Mesenchymal stem cell (in vitro differentiated cells and primary cell): ENCODE measurements at regions not wholly inside any gene's neighbourhood (a gene's known extent, or its start where the extent isn't known, plus 50 kb on each side); places are given as distances from the start of the nearest gene placed in this dataset.

Experiments used
- DNase-seq: peaks from one replicate; pipeline ENCODE4 v3.0.0-alpha.2; 2013
- H2AFZ ChIP-seq: one replicate; pipeline ENCODE4 v1.6.1; 2013; ENCODE audit warnings: low read depth, mild to moderate bottlenecking, control low read depth, inconsistent platforms, low read length, moderate library complexity
- H2AK5ac ChIP-seq: 2 replicates; pipeline ENCODE4 v1.6.1; 2013; ENCODE audit warnings: low read length, moderate library complexity, mild to moderate bottlenecking, inconsistent platforms; ENCODE audit not compliant: severe bottlenecking
- H2BK120ac ChIP-seq: one replicate; pipeline ENCODE4 v1.6.1; 2013; ENCODE audit warnings: low read depth, mild to moderate bottlenecking, inconsistent platforms, low read length, moderate library complexity
- H2BK12ac ChIP-seq, 2 experiments: one replicate each; pipeline ENCODE4 v1.6.1; 2013; ENCODE audit warnings: inconsistent platforms in 2 of 2, low read length in 2 of 2, mild to moderate bottlenecking in 2 of 2, moderate library complexity in 2 of 2, control low read depth in 1 of 2
- H2BK15ac ChIP-seq: one replicate; pipeline ENCODE4 v1.6.1; 2013; ENCODE audit warnings: mild to moderate bottlenecking, low read depth, inconsistent platforms; ENCODE audit not compliant: poor library complexity, severe bottlenecking
- H2BK5ac ChIP-seq: 2 replicates; pipeline ENCODE4 v1.6.1; 2013; ENCODE audit warnings: low read depth, mild to moderate bottlenecking, low read length, control low read depth, inconsistent platforms; ENCODE audit not compliant: poor library complexity, severe bottlenecking
- H3K14ac ChIP-seq, 2 experiments: one replicate each; pipeline ENCODE4 v1.6.1; 2013; ENCODE audit warnings: inconsistent platforms in 2 of 2, low read length in 2 of 2, control low read depth in 1 of 2, mild to moderate bottlenecking in 1 of 2, moderate library complexity in 1 of 2
- H3K18ac ChIP-seq, 2 experiments: one replicate each; pipeline ENCODE4 v1.6.1; 2013; ENCODE audit warnings: inconsistent platforms in 2 of 2, low read length in 2 of 2, control low read depth in 1 of 2, low read depth in 1 of 2, mild to moderate bottlenecking in 1 of 2
- H3K23ac ChIP-seq, 2 experiments: one replicate each; pipeline ENCODE4 v1.6.1; 2013; ENCODE audit warnings: inconsistent platforms in 2 of 2, low read length in 2 of 2, mild to moderate bottlenecking in 2 of 2, moderate library complexity in 2 of 2, control low read depth in 1 of 2
- H3K27ac ChIP-seq: 2 replicates; pipeline ENCODE4 v1.5.1; 2013; ENCODE audit warnings: mild to moderate bottlenecking, moderate library complexity, low read length, control low read depth, inconsistent platforms; ENCODE audit not compliant: poor library complexity, severe bottlenecking
- H3K27me3 ChIP-seq, 2 experiments: 2 replicates each; pipeline versions ENCODE4 v1.6.1 to v1.7.0; 2013; ENCODE audit warnings: low read length in 2 of 2, mild to moderate bottlenecking in 2 of 2, moderate library complexity in 2 of 2, control low read depth in 1 of 2, inconsistent platforms in 1 of 2; ENCODE audit not compliant: control insufficient read depth in 1 of 2, insufficient read depth in 1 of 2
- H3K36me3 ChIP-seq, 2 experiments: 2 replicates each; pipeline versions ENCODE4 v1.6.1 to v1.7.0; 2013; ENCODE audit warnings: low read length in 2 of 2, control low read depth in 1 of 2, inconsistent platforms in 1 of 2, low read depth in 1 of 2, mild to moderate bottlenecking in 1 of 2; ENCODE audit not compliant: insufficient read depth in 2 of 2, control insufficient read depth in 1 of 2
- H3K4ac ChIP-seq, 2 experiments: one replicate each; pipeline ENCODE4 v1.6.1; 2013; ENCODE audit warnings: inconsistent platforms in 2 of 2, low read length in 2 of 2, mild to moderate bottlenecking in 2 of 2, moderate library complexity in 2 of 2, control low read depth in 1 of 2, low read depth in 1 of 2
- H3K4me1 ChIP-seq: 2 replicates; pipeline ENCODE4 v1.6.1; 2013; ENCODE audit warnings: low read depth, low read length, control low read depth; ENCODE audit not compliant: control insufficient read depth, insufficient read depth
- H3K4me2 ChIP-seq: 2 replicates; pipeline ENCODE4 v1.6.1; 2013; ENCODE audit warnings: low read length, mild to moderate bottlenecking, inconsistent platforms; ENCODE audit not compliant: poor library complexity, severe bottlenecking
- H3K4me3 ChIP-seq, 2 experiments: 2 replicates each; pipeline versions ENCODE4 v1.5.1 to v1.7.0; 2013; ENCODE audit warnings: low read length in 2 of 2, mild to moderate bottlenecking in 2 of 2, control low read depth in 1 of 2, low read depth in 1 of 2; ENCODE audit not compliant: insufficient read depth in 1 of 2
- H3K79me1 ChIP-seq: replicated peaks from 2 replicates; pipeline ENCODE4 v1.6.1; 2013; ENCODE audit warnings: mild to moderate bottlenecking, control low read depth, low read length, inconsistent platforms; ENCODE audit not compliant: poor library complexity, severe bottlenecking
- H3K9ac ChIP-seq: 2 replicates; pipeline ENCODE4 v1.7.0; 2013; ENCODE audit warnings: mild to moderate bottlenecking, low read length, moderate library complexity
- H3K9me3 ChIP-seq: 2 replicates; pipeline ENCODE4 v1.7.0; 2013; ENCODE audit warnings: mild to moderate bottlenecking, low read length; ENCODE audit not compliant: control insufficient read depth
- H4K8ac ChIP-seq: one replicate; pipeline ENCODE4 v1.6.1; 2013; ENCODE audit warnings: inconsistent platforms, mild to moderate bottlenecking, low read length, moderate library complexity
- H4K91ac ChIP-seq: one replicate; pipeline ENCODE4 v1.6.1; 2013; ENCODE audit warnings: mild to moderate bottlenecking, low read length, inconsistent platforms
- WGBS: methylation state at CpG from one replicate; pipeline ENCODE4 v1.1.7; 2013; ENCODE audit warnings: mixed read lengths; 5-methylcytosine and 5-hydroxymethylcytosine counted together

GRCh38 chr6:97401533-97401932, 118.5 kb upstream of the MMS22L start:
- Histone ChIP-seq H3K4me2 (no peak overlapping the region), H3K36me3 (no peaks in the 10 kb centered on the region), H2BK120ac (no peak overlapping the region), H4K91ac (no peak overlapping the region), H3K4ac (no peak overlapping the region), H3K14ac (no peak overlapping the region), H2AFZ (no peak overlapping the region), H3K4me3 (no peak overlapping the region), H2BK5ac (no peak overlapping the region), H3K4me1 (peaks cover 1% of the 10 kb centered on the region), H4K8ac (no peak overlapping the region), H2BK15ac (no peak overlapping the region), H3K27me3 (no peaks in the 10 kb centered on the region), H3K9me3 (no peaks in the 10 kb centered on the region), H3K9ac (no peak overlapping the region), H3K79me1 (no peaks in the 10 kb centered on the region), H2AK5ac (no peak overlapping the region), H3K18ac (no peak overlapping the region), H3K23ac (no peak overlapping the region), H3K27ac (no peak overlapping the region), H2BK12ac (no peak overlapping the region)
- no peak for DNase-seq
- WGBS: 79% methylated on average over 2 of the region's 2 CpGs

- no peak overlapping the region for H4K91ac ChIP-seq
- H3K4me3 ChIP-seq: no peak overlapping the region
- no peak overlapping the region for H2AFZ ChIP-seq
- peaks cover 1% of the 10 kb centered on the region for H3K4me1 ChIP-seq
- H3K18ac ChIP-seq: no peak overlapping the region
- no peaks in the 10 kb centered on the region for H3K36me3 ChIP-seq
- H2BK15ac ChIP-seq: no peak overlapping the region
- H3K79me1 ChIP-seq: no peaks in the 10 kb centered on the region
- H3K9me3 ChIP-seq: no peaks in the 10 kb centered on the region
- no peak overlapping the region for H3K4me2 ChIP-seq
- no peak overlapping the region for H2AK5ac ChIP-seq
- no peak overlapping the region for H2BK12ac ChIP-seq
- no peak overlapping the region for H3K14ac ChIP-seq
- H2BK120ac ChIP-seq: no peak overlapping the region
- H3K9ac ChIP-seq: no peak overlapping the region
- DNase-seq: no peak
- H3K27ac ChIP-seq: no peak overlapping the region
- H3K23ac ChIP-seq: no peak overlapping the region
- 71% methylated on average over 3 of the region's 3 CpGs for WGBS
- H3K4ac ChIP-seq: no peak overlapping the region
- no peak overlapping the region for H4K8ac ChIP-seq
- no peaks in the 10 kb centered on the region for H3K27me3 ChIP-seq
- no peak overlapping the region for H2BK5ac ChIP-seq
These were observed 122.9 kb upstream of the MMS22L start for GRCh38 chr6:97405818-97406409.

GRCh38 chr6:97406633-97407032, 123.6 kb upstream of the MMS22L start:
- Histone ChIP-seq H3K36me3 (no peaks in the 10 kb centered on the region), H4K8ac (no peak overlapping the region), H3K4me3 (no peak overlapping the region), H3K18ac (no peak overlapping the region), H3K27ac (no peak overlapping the region), H2AFZ (no peak overlapping the region), H3K27me3 (no peaks in the 10 kb centered on the region), H4K91ac (no peak overlapping the region), H3K14ac (no peak overlapping the region), H2BK12ac (no peak overlapping the region), H2BK120ac (no peak overlapping the region), H2AK5ac (no peak overlapping the region), H3K23ac (no peak overlapping the region), H3K4me1 (peaks cover 1% of the 10 kb centered on the region), H3K4ac (no peak overlapping the region), H3K79me1 (no peaks in the 10 kb centered on the region), H2BK5ac (no peak overlapping the region), H2BK15ac (no peak overlapping the region), H3K9me3 (no peaks in the 10 kb centered on the region), H3K9ac (no peak overlapping the region), H3K4me2 (no peak overlapping the region)
- no peak for DNase-seq
- WGBS: no CpG with 5 or more reads among the region's 1 CpG

DNA sequence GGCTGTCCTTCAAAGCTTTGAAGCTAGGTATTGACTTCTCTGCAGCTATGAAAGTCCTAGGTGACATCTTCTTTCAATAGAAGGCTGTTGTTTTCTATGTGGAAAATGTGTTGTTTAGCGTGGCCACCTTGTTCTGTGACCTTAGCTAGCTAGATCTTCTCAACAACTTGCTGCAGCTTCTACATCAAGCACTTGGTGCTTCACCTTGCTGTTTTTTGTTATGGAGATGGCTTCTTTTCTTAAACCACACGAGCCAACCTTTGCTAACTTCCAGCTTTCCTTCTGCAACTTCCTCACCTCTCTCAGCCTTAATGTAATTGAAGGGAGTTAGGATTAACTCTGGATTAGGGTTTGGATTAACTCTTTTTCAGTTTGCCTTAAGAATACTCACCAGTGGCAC, 128.6 kb upstream of the MMS22L start:
- WGBS: no CpG with 5 or more reads among the region's 2 CpGs

More for the DNA sequence above, 128.6 kb upstream of the MMS22L start:
- Histone ChIP-seq H2AFZ (no peak overlapping the region), H3K9ac (no peak overlapping the region), H3K4ac (no peak overlapping the region), H3K79me1 (no peaks in the 10 kb centered on the region), H4K91ac (no peak overlapping the region), H2BK15ac (no peak overlapping the region), H3K36me3 (no peaks in the 10 kb centered on the region), H2BK12ac (no peak overlapping the region), H2BK5ac (no peak overlapping the region), H3K23ac (no peak overlapping the region), H2BK120ac (no peak overlapping the region), H3K14ac (no peak overlapping the region), H3K4me3 (no peak overlapping the region), H3K4me2 (no peak overlapping the region), H2AK5ac (no peak overlapping the region), H3K27me3 (no peaks in the 10 kb centered on the region), H3K9me3 (no peaks in the 10 kb centered on the region), H3K4me1 (no peaks in the 10 kb centered on the region), H3K27ac (no peak overlapping the region), H3K18ac (no peak overlapping the region), H4K8ac (no peak overlapping the region)
- DNase-seq: no peak
